ENCODE measurements at regions not wholly inside any gene's neighbourhood (a gene's known extent, or its start where the extent isn't known, plus 50 kb on each side); places are given as distances from the start of the nearest gene placed in this dataset.

- H3K27ac ChIP-seq = no peak overlapping the region
- no peak overlapping the region for H3K4me3 ChIP-seq
- no peaks in the 10 kb centered on the region for H3K9me3 ChIP-seq
- DNase-seq (ENCODE audit: low spot score) = no peak
- ATAC-seq (ENCODE audit: insufficient number of reproducible peaks, low FRiP score, low read depth) = no peak
- H3K27me3 ChIP-seq (replicated peaks; ENCODE audit: insufficient read depth) = no peaks in the 10 kb centered on the region
- H3K36me3 ChIP-seq = no peaks in the 10 kb centered on the region
- no peaks in the 10 kb centered on the region for H3K4me1 ChIP-seq (ENCODE audit: control insufficient read depth in 1 of 2, low read depth in 2 of 2)
- no peak for TF ChIP-seq CTCF (IDR thresholded peaks at IDR 0.05)
Observed at GRCh38 chr4:186013419-186014186, 55.4 kb upstream of the TLR3 start.

GRCh38 chr4:186015212-186015817, 53.6 kb upstream of the TLR3 start:
- TF ChIP-seq CTCF (IDR thresholded peaks at IDR 0.05) = no peak
- DNase-seq (ENCODE audit: low spot score) (no peak), ATAC-seq (ENCODE audit: insufficient number of reproducible peaks, low FRiP score, low read depth) (no peak)
- H3K9me3 ChIP-seq = no peaks in the 10 kb centered on the region
- H3K4me1 ChIP-seq (ENCODE audit: control insufficient read depth in 1 of 2, low read depth in 2 of 2) = no peaks in the 10 kb centered on the region
- H3K27me3 ChIP-seq (replicated peaks; ENCODE audit: insufficient read depth) = no peaks in the 10 kb centered on the region
- no peaks in the 10 kb centered on the region for H3K36me3 ChIP-seq
- H3K4me3 ChIP-seq = no peak overlapping the region
- no peak overlapping the region for H3K27ac ChIP-seq

- DNase-seq (ENCODE audit: low spot score) = no peak
- no peak for TF ChIP-seq CTCF (IDR thresholded peaks at IDR 0.05)
- H3K4me3 ChIP-seq = no peak overlapping the region
- H3K27me3 ChIP-seq (replicated peaks; ENCODE audit: insufficient read depth) = no peaks in the 10 kb centered on the region
- H3K9me3 ChIP-seq = no peaks in the 10 kb centered on the region
- H3K36me3 ChIP-seq = no peaks in the 10 kb centered on the region
- no peak overlapping the region for H3K27ac ChIP-seq
- no peak for ATAC-seq (ENCODE audit: insufficient number of reproducible peaks, low FRiP score, low read depth)
- peaks cover 0 to 8% of the 10 kb centered on the region in 2 donors for H3K4me1 ChIP-seq (ENCODE audit: control insufficient read depth in 1 of 2, low read depth in 2 of 2)
Observed at GRCh38 chr4:186016796-186017195, 52.2 kb upstream of the TLR3 start.

- DNase-seq (ENCODE audit: low spot score) = no peak
Observed at GRCh38 chr4:186017801-186018200, 51.2 kb upstream of the TLR3 start.

More at GRCh38 chr4:186017801-186018200, 51.2 kb upstream of the TLR3 start:
- no peak for TF ChIP-seq CTCF (IDR thresholded peaks at IDR 0.05)
- no peak for ATAC-seq (ENCODE audit: insufficient number of reproducible peaks, low FRiP score, low read depth)
- no peaks in the 10 kb centered on the region for H3K27me3 ChIP-seq (replicated peaks; ENCODE audit: insufficient read depth)
- H3K9me3 ChIP-seq = no peaks in the 10 kb centered on the region
- H3K4me3 ChIP-seq = no peak overlapping the region
- H3K4me1 ChIP-seq (ENCODE audit: control insufficient read depth in 1 of 2, low read depth in 2 of 2) = peaks cover 0 to 9% of the 10 kb centered on the region in 2 donors
- H3K27ac ChIP-seq = no peak overlapping the region
- no peaks in the 10 kb centered on the region for H3K36me3 ChIP-seq

Measured in thoracic aorta (tissue), 2 donors.